ENCODE measurements at regions not wholly inside any gene's neighbourhood (a gene's known extent, or its start where the extent isn't known, plus 50 kb on each side); places are given as distances from the start of the nearest gene placed in this dataset.

DNA sequence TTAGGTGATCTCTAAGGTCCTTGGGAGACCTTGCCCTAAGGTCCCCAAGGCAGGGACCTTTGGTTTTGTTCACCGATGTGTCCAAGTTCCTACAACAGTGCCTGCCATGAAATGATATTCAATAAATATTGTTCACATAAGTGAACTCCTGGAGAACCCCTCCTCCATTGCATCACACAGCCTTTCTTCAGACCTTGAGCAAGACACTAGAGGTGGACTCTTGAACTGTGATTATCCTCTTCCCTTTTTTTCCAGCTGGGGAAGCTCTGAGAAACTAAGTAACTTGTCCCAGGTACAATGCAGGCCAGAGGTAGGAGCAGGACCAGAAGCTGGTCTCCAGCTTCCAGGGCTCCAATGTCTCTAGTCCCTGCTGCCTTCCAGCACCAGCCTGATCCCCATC is 76.6 kb upstream of the LMO1 start:
- no CpG with 5 or more reads among the region's 1 CpG for WGBS (ENCODE audit: low lambda C conversion rate)
- Histone ChIP-seq H3K27me3 (ENCODE audit: control insufficient read depth in 1 of 2, insufficient read depth in 2 of 2, low read length in 2 of 2) (peaks cover 1 to 4% of the 10 kb centered on the region in 2 experiments; a peak in 3 of 5 replicates), H3K9ac (ENCODE audit: insufficient read depth, low read depth, low read length) (no peak overlapping the region), H3K9me3 (ENCODE audit: low read length) (no peaks in the 10 kb centered on the region), H3K4me3 (replicated peaks in 1 of 3; ENCODE audit: insufficient read depth in 1 of 3, low read depth in 2 of 3, low read length in 3 of 3) (no peak overlapping the region), H4K20me1 (ENCODE audit: insufficient read depth, low read length) (no peaks in the 10 kb centered on the region), H3K27ac (ENCODE audit: extremely low read length, insufficient read depth, low read length) (no peak overlapping the region), H2AFZ (ENCODE audit: low read length) (no peak overlapping the region), H3K79me2 (ENCODE audit: insufficient read depth, low read length) (no peaks in the 10 kb centered on the region), H3K4me2 (ENCODE audit: low read depth, low read length) (no peak overlapping the region), H3K36me3 (replicated peaks in 1 of 2; ENCODE audit: control insufficient read depth in 1 of 2, insufficient read depth in 2 of 2, low read length in 2 of 2) (no peaks in the 10 kb centered on the region), H3K4me1 (ENCODE audit: insufficient read depth, low read length) (0 out of 2 replicates have a peak, but pooled peaks cover 7% of the 10 kb centered on the region)
- DNase-seq (ENCODE audit: low spot score) (no peak), ATAC-seq (no peak), FAIRE-seq (no peak)
- no peak for TF ChIP-seq ZNF816 (CRISPR knock-in tag; IDR thresholded peaks at IDR 0.05; ENCODE audit: borderline replicate concordance)
- TF ChIP-seq TP53 (CRISPR knock-in tag; conservative IDR thresholded peaks at IDR 0.05), result no peak
- no peak for TF ChIP-seq HNF4A (CRISPR knock-in tag; IDR thresholded peaks at IDR 0.05)
- TF ChIP-seq NCOA5 (CRISPR knock-in tag; IDR thresholded peaks at IDR 0.05), result no peak
- no peak for TF ChIP-seq ZNF543 (CRISPR knock-in tag; IDR thresholded peaks at IDR 0.05)
- no peak for TF ChIP-seq PAX8 (CRISPR knock-in tag; IDR thresholded peaks at IDR 0.05; ENCODE audit: borderline replicate concordance)
- in situ Hi-C loops (cut with HindIII; ENCODE audit: extremely low pct_ligation_motif_present, low pct_unique_long_range_greater_than_20kb) (no loop called here), intact Hi-C loops (cut with micrococcal nuclease; ENCODE audit: unreplicated experiment) (no loop called here)
- POLR2A ChIA-PET, result no interaction called here
- CTCF ChIA-PET (ENCODE audit: low intra/inter-chr PET ratio, low total read pairs), result no interaction called here
- BruUV-seq (replicated peaks), result no TSS peak

DNA sequence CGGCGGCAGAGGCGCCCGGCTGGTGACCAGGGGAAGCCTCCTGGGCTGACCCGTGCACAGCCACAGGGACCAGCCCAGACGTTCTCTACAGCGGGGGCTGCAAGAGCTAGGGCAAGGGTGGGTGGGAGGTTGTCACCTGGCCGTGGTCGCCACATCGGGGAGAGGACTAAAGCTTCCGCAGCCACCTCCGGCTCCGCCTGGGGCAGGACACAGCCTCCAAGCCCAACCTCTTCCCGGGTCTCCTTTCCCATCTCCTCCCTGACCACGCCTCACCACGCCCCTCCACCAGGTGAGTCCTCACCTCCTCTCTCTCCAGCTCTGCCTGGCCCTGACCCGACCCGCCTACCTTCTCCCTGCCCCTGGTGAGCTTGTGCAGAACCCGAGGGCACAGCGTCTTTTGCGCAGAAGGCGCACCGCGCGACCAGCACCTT is 75.9 kb upstream of the LMO1 start:
- no TSS peak for BruUV-seq (replicated peaks)
- no peak for FAIRE-seq
- Histone ChIP-seq H3K27me3 (ENCODE audit: control insufficient read depth in 1 of 2, insufficient read depth in 2 of 2, low read length in 2 of 2) (peaks cover 1 to 4% of the 10 kb centered on the region in 2 experiments; a peak in 3 of 5 replicates), H3K4me1 (ENCODE audit: insufficient read depth, low read length) (0 out of 2 replicates have a peak, but pooled peaks cover 7% of the 10 kb centered on the region), H3K4me3 (replicated peaks in 1 of 3; ENCODE audit: insufficient read depth in 1 of 3, low read depth in 2 of 3, low read length in 3 of 3) (no peak overlapping the region), H3K9me3 (ENCODE audit: low read length) (no peaks in the 10 kb centered on the region), H3K27ac (ENCODE audit: extremely low read length, insufficient read depth, low read length) (no peak overlapping the region), H3K36me3 (replicated peaks in 1 of 2; ENCODE audit: control insufficient read depth in 1 of 2, insufficient read depth in 2 of 2, low read length in 2 of 2) (no peaks in the 10 kb centered on the region), H3K79me2 (ENCODE audit: insufficient read depth, low read length) (no peaks in the 10 kb centered on the region), H3K4me2 (ENCODE audit: low read depth, low read length) (no peak overlapping the region), H2AFZ (ENCODE audit: low read length) (no peak overlapping the region), H3K9ac (ENCODE audit: insufficient read depth, low read depth, low read length) (no peak overlapping the region), H4K20me1 (ENCODE audit: insufficient read depth, low read length) (no peaks in the 10 kb centered on the region)
- CTCF ChIA-PET (ENCODE audit: low intra/inter-chr PET ratio, low total read pairs), result no interaction called here
- no peak for DNase-seq (ENCODE audit: low spot score)
- POLR2A ChIA-PET, result no interaction called here
- intact Hi-C loops (cut with micrococcal nuclease; ENCODE audit: unreplicated experiment) (no loop called here), in situ Hi-C loops (cut with HindIII; ENCODE audit: extremely low pct_ligation_motif_present, low pct_unique_long_range_greater_than_20kb) (loop anchor here (5.0 kb wide), 1 partner anchor 228 kb away; no protein-coding TSS in a partner anchor)
- ATAC-seq, result no peak
- WGBS (ENCODE audit: low lambda C conversion rate), result 42% methylated on average over 12 of the region's 25 CpGs
- TF ChIP-seq PTBP1 (IDR thresholded peaks at IDR 0.05; ENCODE audit: low read depth, low read length, poor library complexity, severe bottlenecking) (no peak), ZBTB20 (CRISPR knock-in tag; IDR thresholded peaks at IDR 0.05; ENCODE audit: borderline replicate concordance, low read depth) (no peak), DDIT3 (CRISPR knock-in tag; IDR thresholded peaks at IDR 0.05) (no peak), SMAD1 (CRISPR knock-in tag; IDR thresholded peaks at IDR 0.05; ENCODE audit: borderline replicate concordance, low read depth) (no peak), ZFP62 (CRISPR knock-in tag; IDR thresholded peaks at IDR 0.05) (no peak), ZSCAN12 (CRISPR knock-in tag; IDR thresholded peaks at IDR 0.05) (no peak), NFIB (CRISPR knock-in tag; IDR thresholded peaks at IDR 0.05; ENCODE audit: borderline replicate concordance) (no peak), AGO1 (IDR thresholded peaks at IDR 0.05; ENCODE audit: low read depth, low read length, poor library complexity, severe bottlenecking) (no peak), ZNF280B (CRISPR knock-in tag; IDR thresholded peaks at IDR 0.05; ENCODE audit: borderline replicate concordance) (no peak), ZNF10 (CRISPR knock-in tag; IDR thresholded peaks at IDR 0.05; ENCODE audit: borderline replicate concordance, low read depth) (no peak), ZNF234 (CRISPR knock-in tag; conservative IDR thresholded peaks at IDR 0.05) (no peak)
- TF ChIP-seq, protein P1, sequence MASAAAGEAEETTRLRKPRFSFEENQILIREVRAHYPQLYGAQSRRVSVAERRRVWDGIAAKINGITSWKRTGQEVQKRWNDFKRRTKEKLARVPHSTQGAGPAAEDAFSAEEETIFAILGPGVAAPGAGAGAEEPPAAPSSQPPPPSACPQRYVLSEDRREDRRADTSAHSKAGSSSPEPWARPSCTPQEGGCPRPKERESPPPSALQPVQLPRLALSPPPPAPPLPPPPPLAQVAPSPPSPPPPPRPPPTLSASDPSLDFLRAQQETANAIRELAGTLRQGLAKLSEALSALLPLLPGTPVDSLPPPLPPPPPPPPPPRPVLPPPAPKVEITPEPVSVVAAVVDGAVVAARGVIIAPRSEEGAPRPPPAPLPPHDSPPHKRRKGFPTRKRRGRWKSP (CRISPR knock-in tag; IDR thresholded peaks at IDR 0.05), result no peak

Data from HepG2 (cell line).